Motor neuron (in vitro differentiated cells): ENCODE measurements at regions not wholly inside any gene's neighbourhood (a gene's known extent, or its start where the extent isn't known, plus 50 kb on each side); places are given as distances from the start of the nearest gene placed in this dataset.
A peak's percentile ranks its signal among the peaks of the same experiment; 100 is the strongest.

Experiments
- ATAC-seq, 8 experiments: fragments of 200-7000 bp; cut with Tn5 transposase; replicated peaks in 6 of 8; 2 replicates each; pipeline ENCODE4 v1.8.0; 2021; ENCODE audit warnings: mild to moderate bottlenecking in 8 of 8, moderate library complexity in 8 of 8
- H3K27ac ChIP-seq, 2 donors: fragments of 250-450 bp; sonication (Bioruptor Pico); 2 replicates each; pipeline ENCODE4 v1.9.0; 2021; ENCODE audit warnings: antibody characterized with exemption in 2 of 2, mild to moderate bottlenecking in 2 of 2, moderate library complexity in 1 of 2
- H3K4me1 ChIP-seq, 2 donors: fragments of 250-450 bp; sonication (Bioruptor Pico); replicated peaks in 1 of 2; 2 replicates each; pipeline ENCODE4 v1.6.1; 2021; ENCODE audit warnings: antibody characterized with exemption in 2 of 2, mild to moderate bottlenecking in 2 of 2, moderate library complexity in 1 of 2
- H3K4me3 ChIP-seq, 5 donors: fragments of 250-450 bp; sonication (Bioruptor Pico); 2 replicates each; pipeline ENCODE4 v1.9.0; 2021; ENCODE audit warnings: antibody characterized with exemption in 5 of 5, mild to moderate bottlenecking in 5 of 5, moderate library complexity in 4 of 5
- WGBS, 10 experiments: fragments of 450-650 bp; shearing (Covaris generic); methylation state at CpG; one replicate each; pipeline ENCODE4 v1.0.0; 2022; 5-methylcytosine and 5-hydroxymethylcytosine counted together
- in situ Hi-C, 9 experiments: fragments of 400-800 bp; cut with MboI; loops; one replicate each; pipeline ENCODE4 v1.15.0; 2021; ENCODE audit warnings: low sequenced_read_pairs in 9 of 9, low pct_unique_long_range_greater_than_20kb in 2 of 9; ENCODE audit not compliant: unreplicated experiment in 9 of 9

- no peak overlapping the region for H3K27ac ChIP-seq
- H3K4me1 ChIP-seq: no peaks in the 10 kb centered on the region
- no peak overlapping the region for H3K4me3 ChIP-seq
- 18 to 100% (median 73%) methylated on average over 1 to 3 of the region's 3 CpGs for WGBS, 10 experiments
- peak in 1 of 8 experiments; percentile 63 for ATAC-seq
- in situ Hi-C loops: no loop called here
Measured at GRCh38 chr2:145085612-145086011, 565.7 kb upstream of the ZEB2 start.

DNA sequence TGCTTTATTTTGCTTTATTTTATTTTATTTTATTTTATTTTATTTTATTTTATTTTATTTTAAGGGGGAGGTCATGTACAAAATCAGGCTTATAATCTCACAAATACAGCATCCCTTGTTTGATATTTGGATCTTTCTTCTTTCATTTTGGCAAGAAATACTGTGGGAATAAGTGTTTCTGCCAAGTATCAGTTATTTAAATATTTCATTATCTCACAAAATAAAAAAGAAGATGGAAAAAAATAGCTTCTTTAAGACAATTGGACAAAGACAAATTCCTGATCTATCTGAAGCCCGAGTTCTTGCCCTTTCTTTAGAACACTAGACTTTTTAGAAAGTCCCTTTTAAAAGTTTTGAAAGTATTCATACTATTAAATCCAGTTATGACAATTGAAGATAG lies 560.5 kb upstream of the ZEB2 start:
- in situ Hi-C loops: no loop called here
- no peak for ATAC-seq
- 8 to 100% (median 64%) methylated on average over 1 of the region's 1 CpG; no CpG with 5 or more reads in 1 of the 10 experiments for WGBS, 10 experiments
- Histone ChIP-seq H3K27ac (no peak overlapping the region), H3K4me1 (no peaks in the 10 kb centered on the region), H3K4me3 (no peak overlapping the region)

- 40 to 100% (median 95%) methylated on average over 1 of the region's 1 CpG for WGBS, 10 experiments
- no peak overlapping the region for H3K27ac ChIP-seq
- no peak overlapping the region for H3K4me3 ChIP-seq
- no peak for ATAC-seq
- H3K4me1 ChIP-seq: no peaks in the 10 kb centered on the region
- in situ Hi-C loops: no loop called here
Measured at GRCh38 chr2:145079641-145080040, 559.7 kb upstream of the ZEB2 start.

GRCh38 chr2:145078923-145079322 lies 559.0 kb upstream of the ZEB2 start:
- Histone ChIP-seq H3K27ac (no peak overlapping the region), H3K4me3 (no peak overlapping the region), H3K4me1 (no peaks in the 10 kb centered on the region)
- in situ Hi-C loops: no loop called here
- ATAC-seq: peak in 3 of 8 experiments; percentile 29 to 95 (median 91)
- WGBS, 10 experiments: 60 to 100% (median 85%) methylated on average over 1 of the region's 1 CpG; no CpG with 5 or more reads in 4 of the 10 experiments

GRCh38 chr2:145076085-145076484 lies 556.2 kb upstream of the ZEB2 start:
- no peak for ATAC-seq
- Histone ChIP-seq H3K4me1 (no peaks in the 10 kb centered on the region), H3K27ac (no peak overlapping the region), H3K4me3 (no peak overlapping the region)
- in situ Hi-C loops: no loop called here
- 23 to 100% (median 91%) methylated on average over 1 of the region's 1 CpG; no CpG with 5 or more reads in 4 of the 10 experiments for WGBS, 10 experiments

- H3K27ac ChIP-seq: no peak overlapping the region
- no peaks in the 10 kb centered on the region for H3K4me1 ChIP-seq
- peak in 2 of 8 experiments; percentile 31 to 56 for ATAC-seq
- H3K4me3 ChIP-seq: no peak overlapping the region
- WGBS, 10 experiments: 29 to 100% (median 83%) methylated on average over 1 of the region's 1 CpG; no CpG with 5 or more reads in 3 of the 10 experiments
- in situ Hi-C loops: no loop called here
Measured at GRCh38 chr2:145075454-145076062, 555.6 kb upstream of the ZEB2 start.

DNA sequence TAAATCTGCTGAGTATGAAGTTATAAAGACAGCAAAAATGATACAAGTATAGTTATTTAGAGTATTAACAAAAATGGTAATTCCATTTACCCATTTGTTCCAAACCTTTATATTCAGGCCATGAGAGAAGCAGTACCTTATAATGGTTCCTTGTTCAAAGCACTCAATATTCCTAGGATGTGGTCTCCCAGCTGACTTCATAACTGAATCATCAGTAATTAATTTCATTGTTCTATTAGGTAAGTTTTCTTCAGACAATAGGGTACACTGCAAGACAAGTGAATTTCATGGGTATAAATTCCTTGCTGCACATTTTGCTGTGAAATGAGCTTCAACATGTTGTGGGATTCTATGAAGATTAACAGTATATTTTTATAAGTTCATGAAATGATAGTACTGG lies 550.8 kb upstream of the ZEB2 start:
- H3K27ac ChIP-seq: no peak overlapping the region
- no peak for ATAC-seq
- H3K4me1 ChIP-seq: no peaks in the 10 kb centered on the region
- no peak overlapping the region for H3K4me3 ChIP-seq
- in situ Hi-C loops: no loop called here

DNA sequence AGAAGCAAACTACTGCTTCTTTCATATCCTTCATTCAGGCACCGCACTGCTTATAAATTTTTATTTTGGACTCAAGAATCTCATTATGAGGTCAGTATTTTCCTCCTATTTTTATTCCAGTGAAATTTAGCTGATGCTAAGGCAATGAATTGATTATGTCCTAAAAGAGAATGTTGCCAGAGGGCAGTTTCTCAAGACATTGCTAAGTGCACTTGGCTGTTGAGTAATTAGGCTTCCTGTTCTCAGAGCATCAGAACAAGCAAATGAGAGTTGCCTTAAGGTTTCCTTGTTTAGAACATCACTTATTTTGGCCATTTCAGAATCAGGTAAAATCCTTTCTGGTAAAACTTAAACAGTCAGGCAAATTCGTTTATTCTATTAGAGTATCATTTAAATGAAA lies 548.6 kb upstream of the ZEB2 start:
- Histone ChIP-seq H3K4me1 (no peaks in the 10 kb centered on the region), H3K27ac (no peak overlapping the region), H3K4me3 (no peak overlapping the region)
- in situ Hi-C loops: no loop called here
- WGBS, 10 experiments: 63 to 100% (median 87%) methylated on average over 1 to 2 of the region's 2 CpGs
- no peak for ATAC-seq

GRCh38 chr2:145067549-145068030 lies 547.7 kb upstream of the ZEB2 start:
- in situ Hi-C loops: no loop called here
- ATAC-seq: no peak
- Histone ChIP-seq H3K4me3 (no peak overlapping the region), H3K27ac (no peak overlapping the region), H3K4me1 (no peaks in the 10 kb centered on the region)
- WGBS, 10 experiments: 62 to 100% (median 86%) methylated on average over 1 to 6 of the region's 6 CpGs; no CpG with 5 or more reads in 2 of the 10 experiments

DNA sequence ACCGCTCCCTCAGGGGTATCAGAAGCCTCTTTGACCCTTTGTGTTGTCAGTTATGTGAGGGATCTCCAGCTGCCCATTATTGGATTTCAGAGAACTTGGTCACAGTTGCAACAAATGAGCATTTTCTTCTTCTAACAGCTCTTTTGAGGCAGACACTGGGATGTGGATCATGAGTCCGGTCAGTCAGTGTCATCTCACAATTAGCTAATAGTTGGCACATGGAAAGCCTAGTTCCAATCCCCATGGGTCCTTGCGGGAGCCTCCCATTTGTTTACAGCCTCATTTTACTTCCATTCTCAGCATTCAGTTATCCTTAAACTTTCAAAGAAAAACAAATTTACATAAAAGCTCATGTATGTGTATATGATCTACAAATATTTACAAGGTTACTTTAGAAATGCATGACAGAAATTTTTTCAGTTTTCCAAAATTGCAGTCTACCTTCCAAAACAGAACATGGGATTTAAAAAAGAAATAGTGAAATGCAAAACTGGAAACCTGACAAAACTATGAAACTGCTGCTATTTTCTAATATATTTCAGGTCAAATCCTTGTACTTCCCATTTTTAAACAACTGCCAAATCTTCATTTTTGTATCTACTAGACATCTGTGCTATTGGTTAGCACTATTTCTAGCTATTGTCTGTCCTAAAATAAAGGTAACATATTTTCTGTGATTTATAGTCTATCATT lies 547.1 kb upstream of the ZEB2 start:
- in situ Hi-C loops: no loop called here
- Histone ChIP-seq H3K27ac (no peak overlapping the region), H3K4me1 (no peaks in the 10 kb centered on the region), H3K4me3 (no peak overlapping the region)
- peak in 1 of 8 experiments; percentile 22 for ATAC-seq
- WGBS, 10 experiments: 39 to 100% (median 81%) methylated on average over 1 to 3 of the region's 3 CpGs; no CpG with 5 or more reads in 2 of the 10 experiments

DNA sequence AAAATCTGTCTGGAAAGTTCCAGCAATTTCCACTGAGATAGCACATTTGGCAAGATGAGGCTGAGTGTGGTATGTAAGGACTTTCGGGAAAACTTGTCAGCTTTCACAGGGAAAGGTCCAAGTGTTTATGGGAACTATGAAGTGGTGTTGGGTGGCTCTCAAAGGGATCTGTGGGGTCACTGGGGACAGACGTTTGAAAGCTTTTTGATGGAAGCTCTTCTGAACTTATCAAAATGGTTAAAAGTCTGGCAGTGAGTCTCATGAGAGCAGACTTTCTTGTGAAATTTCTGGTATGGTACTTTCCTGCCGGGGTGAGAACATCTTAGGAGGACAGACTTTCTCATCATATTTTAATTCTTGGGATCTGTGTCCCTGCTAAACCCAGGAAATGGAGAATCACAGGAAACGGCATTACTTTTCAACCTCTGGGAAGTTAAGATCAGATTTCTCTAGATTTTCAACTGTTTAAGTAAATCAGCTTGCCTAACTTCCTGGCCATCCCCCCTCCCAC lies 546.3 kb upstream of the ZEB2 start:
- peak in 1 of 8 experiments; percentile 63 for ATAC-seq
- H3K4me3 ChIP-seq: no peak overlapping the region
- WGBS, 10 experiments: 10 to 100% (median 76%) methylated on average over 1 to 4 of the region's 4 CpGs; no CpG with 5 or more reads in 2 of the 10 experiments
- in situ Hi-C loops: no loop called here
- no peaks in the 10 kb centered on the region for H3K4me1 ChIP-seq
- H3K27ac ChIP-seq: no peak overlapping the region

DNA sequence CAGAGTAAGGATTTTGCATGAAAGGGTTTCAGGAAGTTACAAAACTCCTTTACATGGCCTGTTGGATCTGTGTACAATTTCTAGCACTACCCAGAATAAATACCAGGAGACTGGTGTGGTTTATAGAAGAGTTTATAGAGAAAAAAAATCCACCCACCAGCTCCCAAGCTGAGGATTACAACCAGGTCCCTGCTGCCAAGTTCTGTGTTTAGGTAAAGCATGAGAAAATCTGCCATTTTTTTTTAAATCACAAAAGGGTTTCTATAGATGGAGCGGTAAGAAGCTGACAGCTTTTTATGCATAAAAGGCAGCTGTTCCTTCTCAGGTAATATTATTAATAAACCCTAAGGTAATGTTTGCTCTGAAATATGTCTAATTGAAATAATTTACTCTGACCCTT lies 545.4 kb upstream of the ZEB2 start:
- Histone ChIP-seq H3K27ac (no peak overlapping the region), H3K4me3 (no peak overlapping the region), H3K4me1 (no peaks in the 10 kb centered on the region)
- 80 to 100% (median 93%) methylated on average over 1 of the region's 1 CpG; no CpG with 5 or more reads in 6 of the 10 experiments for WGBS, 10 experiments
- no peak for ATAC-seq
- in situ Hi-C loops: no loop called here

GRCh38 chr2:145064511-145064910 lies 544.6 kb upstream of the ZEB2 start:
- WGBS, 10 experiments: 80 to 100% (median 100%) methylated on average over 1 of the region's 1 CpG; no CpG with 5 or more reads in 3 of the 10 experiments
- ATAC-seq: no peak
- H3K27ac ChIP-seq: no peak overlapping the region
- H3K4me3 ChIP-seq: no peak overlapping the region
- in situ Hi-C loops: no loop called here
- H3K4me1 ChIP-seq: no peaks in the 10 kb centered on the region
